ENCODE measurements at regions not wholly inside any gene's neighbourhood (a gene's known extent, or its start where the extent isn't known, plus 50 kb on each side); places are given as distances from the start of the nearest gene placed in this dataset.

DNA sequence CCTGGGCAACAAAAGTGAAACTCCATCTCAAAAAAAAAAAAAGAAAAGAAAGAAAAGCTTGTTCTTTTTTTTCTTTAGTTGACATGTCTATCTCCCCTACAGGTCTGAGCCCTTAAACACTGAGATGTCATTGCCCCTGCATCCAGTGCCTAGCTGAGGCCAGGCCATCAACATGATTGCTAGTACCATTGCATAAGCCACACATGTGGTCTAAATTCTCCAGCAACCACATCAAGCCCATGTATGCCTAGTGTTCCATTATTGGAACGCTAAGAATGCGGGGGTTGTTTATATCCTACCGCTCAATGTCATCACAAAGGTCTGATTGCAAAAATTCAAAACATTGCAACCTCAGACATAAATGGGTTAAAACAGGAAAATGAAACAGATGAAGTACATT, 62.7 kb downstream of the NPTX2 start:
- no peak for DNase-seq (ENCODE audit: low read depth)
- H3K4me3 ChIP-seq (ENCODE audit: low read depth, low read length): no peak overlapping the region
- TF ChIP-seq POLR2A (IDR thresholded peaks at IDR 0.05; ENCODE audit: extremely low read depth, insufficient read length): no peak
- TF ChIP-seq MYC (IDR thresholded peaks at IDR 0.05; ENCODE audit: low read depth, low read length): no peak

DNA sequence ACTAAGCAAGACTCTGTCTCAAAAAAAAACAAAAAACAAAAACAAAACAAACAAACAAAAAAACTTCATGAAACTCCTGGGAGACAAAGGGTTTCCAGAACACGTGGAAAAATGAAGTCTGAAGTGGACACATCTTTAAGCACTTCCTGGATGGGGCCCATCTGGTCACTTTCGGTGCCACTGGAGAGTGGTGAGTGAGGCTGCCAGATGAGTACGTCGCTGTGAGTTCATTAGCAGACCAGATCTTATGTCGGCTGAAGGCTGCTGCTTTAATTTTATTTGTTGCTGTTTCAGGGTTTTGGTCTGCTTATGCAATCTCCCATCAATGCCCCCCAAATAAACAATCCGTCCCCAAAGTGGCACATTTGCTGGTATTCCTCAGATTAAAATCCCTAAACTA, 64.4 kb downstream of the NPTX2 start:
- no peak for DNase-seq (ENCODE audit: low read depth)
- H3K4me3 ChIP-seq (ENCODE audit: low read depth, low read length): no peak overlapping the region
- TF ChIP-seq, protein P1, sequence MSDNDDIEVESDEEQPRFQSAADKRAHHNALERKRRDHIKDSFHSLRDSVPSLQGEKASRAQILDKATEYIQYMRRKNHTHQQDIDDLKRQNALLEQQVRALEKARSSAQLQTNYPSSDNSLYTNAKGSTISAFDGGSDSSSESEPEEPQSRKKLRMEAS (IDR thresholded peaks at IDR 0.05; ENCODE audit: low read depth, low read length): no peak
- TF ChIP-seq POLR2A (IDR thresholded peaks at IDR 0.05; ENCODE audit: extremely low read depth, insufficient read length): no peak
- TF ChIP-seq, protein P2, sequence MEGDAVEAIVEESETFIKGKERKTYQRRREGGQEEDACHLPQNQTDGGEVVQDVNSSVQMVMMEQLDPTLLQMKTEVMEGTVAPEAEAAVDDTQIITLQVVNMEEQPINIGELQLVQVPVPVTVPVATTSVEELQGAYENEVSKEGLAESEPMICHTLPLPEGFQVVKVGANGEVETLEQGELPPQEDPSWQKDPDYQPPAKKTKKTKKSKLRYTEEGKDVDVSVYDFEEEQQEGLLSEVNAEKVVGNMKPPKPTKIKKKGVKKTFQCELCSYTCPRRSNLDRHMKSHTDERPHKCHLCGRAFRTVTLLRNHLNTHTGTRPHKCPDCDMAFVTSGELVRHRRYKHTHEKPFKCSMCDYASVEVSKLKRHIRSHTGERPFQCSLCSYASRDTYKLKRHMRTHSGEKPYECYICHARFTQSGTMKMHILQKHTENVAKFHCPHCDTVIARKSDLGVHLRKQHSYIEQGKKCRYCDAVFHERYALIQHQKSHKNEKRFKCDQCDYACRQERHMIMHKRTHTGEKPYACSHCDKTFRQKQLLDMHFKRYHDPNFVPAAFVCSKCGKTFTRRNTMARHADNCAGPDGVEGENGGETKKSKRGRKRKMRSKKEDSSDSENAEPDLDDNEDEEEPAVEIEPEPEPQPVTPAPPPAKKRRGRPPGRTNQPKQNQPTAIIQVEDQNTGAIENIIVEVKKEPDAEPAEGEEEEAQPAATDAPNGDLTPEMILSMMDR (IDR thresholded peaks at IDR 0.05; ENCODE audit: low read depth, low read length): no peak
- no peak for TF ChIP-seq MYC (IDR thresholded peaks at IDR 0.05; ENCODE audit: low read depth, low read length)

DNA sequence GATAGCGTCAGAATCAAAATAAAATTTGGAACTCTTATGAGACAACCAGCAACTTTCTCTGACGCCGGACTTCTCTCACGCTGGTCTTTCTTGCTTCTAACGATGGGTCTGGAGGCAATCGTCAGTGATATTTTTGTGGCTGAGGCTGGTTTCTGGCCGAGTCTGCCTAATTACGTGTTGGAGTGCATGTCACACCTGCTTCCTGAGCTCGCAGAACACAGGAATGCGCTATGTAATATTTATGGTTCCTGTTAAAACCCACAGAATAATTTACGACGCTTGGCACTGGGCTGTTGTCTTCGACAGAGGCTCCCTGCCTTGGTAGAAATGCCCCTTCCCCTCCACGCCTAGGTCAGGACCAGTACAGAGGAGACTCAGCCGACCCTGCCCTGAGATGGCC, 64.9 kb downstream of the NPTX2 start:
- DNase-seq (ENCODE audit: low read depth): no peak
- H3K4me3 ChIP-seq (ENCODE audit: low read depth, low read length): no peak overlapping the region
- TF ChIP-seq POLR2A (IDR thresholded peaks at IDR 0.05; ENCODE audit: extremely low read depth, insufficient read length) (no peak), MYC (IDR thresholded peaks at IDR 0.05; ENCODE audit: low read depth, low read length) (no peak)
- TF ChIP-seq, protein P2 (IDR thresholded peaks at IDR 0.05; ENCODE audit: low read depth, low read length): no peak
- TF ChIP-seq, protein P1 (IDR thresholded peaks at IDR 0.05; ENCODE audit: low read depth, low read length): no peak

DNA sequence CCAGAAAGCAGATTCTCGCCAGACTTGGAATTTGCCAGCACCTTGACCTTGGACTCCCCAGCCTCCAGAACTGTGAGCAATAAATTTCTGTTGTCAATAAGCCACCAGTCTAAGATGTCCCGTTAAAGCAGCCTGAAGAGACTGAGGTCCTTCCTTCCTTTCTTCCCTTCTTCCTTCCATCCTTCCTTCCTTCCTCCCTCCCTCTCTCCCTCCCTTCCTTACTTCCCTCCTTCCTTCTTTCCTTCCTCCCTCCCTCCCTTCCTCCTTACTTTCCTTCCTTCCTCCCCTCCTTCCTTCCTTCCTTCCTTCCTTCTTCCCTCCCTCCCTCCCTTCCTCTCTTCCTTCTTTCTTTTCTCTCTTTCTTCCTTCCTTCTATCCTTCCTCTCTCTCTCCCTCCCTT, 66.4 kb downstream of the NPTX2 start:
- DNase-seq (ENCODE audit: low read depth): no peak
- H3K4me3 ChIP-seq (ENCODE audit: low read depth, low read length): no peak overlapping the region
- TF ChIP-seq, protein P2 (IDR thresholded peaks at IDR 0.05; ENCODE audit: low read depth, low read length): no peak
- TF ChIP-seq, protein P1 (IDR thresholded peaks at IDR 0.05; ENCODE audit: low read depth, low read length): no peak
- TF ChIP-seq POLR2A (IDR thresholded peaks at IDR 0.05; ENCODE audit: extremely low read depth, insufficient read length): no peak
- TF ChIP-seq MYC (IDR thresholded peaks at IDR 0.05; ENCODE audit: low read depth, low read length): no peak

DNA sequence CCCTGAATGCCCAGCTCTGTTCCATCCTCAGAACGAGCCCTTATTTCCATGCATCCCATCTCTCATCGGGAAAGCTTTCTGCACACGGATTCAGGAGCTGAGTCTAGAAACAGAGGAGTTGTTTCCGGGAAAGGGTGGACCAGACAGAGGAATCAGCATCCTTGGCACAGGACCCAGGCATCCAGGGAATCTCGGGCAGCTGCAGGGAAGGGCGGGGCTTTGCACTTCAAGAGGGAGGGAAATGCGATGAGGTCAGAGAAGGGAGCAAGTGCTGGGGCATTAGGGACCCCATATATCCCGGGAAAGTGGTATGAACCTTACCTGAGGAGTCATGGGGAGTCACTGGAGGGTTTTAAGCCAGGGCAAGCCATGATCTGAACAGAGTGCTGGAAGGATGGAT, 68.5 kb downstream of the NPTX2 start:
- TF ChIP-seq MYC (IDR thresholded peaks at IDR 0.05; ENCODE audit: low read depth, low read length) (no peak), POLR2A (IDR thresholded peaks at IDR 0.05; ENCODE audit: extremely low read depth, insufficient read length) (no peak)
- TF ChIP-seq, protein P2 (IDR thresholded peaks at IDR 0.05; ENCODE audit: low read depth, low read length): no peak
- TF ChIP-seq, protein P1 (IDR thresholded peaks at IDR 0.05; ENCODE audit: low read depth, low read length): no peak
- no peak for DNase-seq (ENCODE audit: low read depth)

DNA sequence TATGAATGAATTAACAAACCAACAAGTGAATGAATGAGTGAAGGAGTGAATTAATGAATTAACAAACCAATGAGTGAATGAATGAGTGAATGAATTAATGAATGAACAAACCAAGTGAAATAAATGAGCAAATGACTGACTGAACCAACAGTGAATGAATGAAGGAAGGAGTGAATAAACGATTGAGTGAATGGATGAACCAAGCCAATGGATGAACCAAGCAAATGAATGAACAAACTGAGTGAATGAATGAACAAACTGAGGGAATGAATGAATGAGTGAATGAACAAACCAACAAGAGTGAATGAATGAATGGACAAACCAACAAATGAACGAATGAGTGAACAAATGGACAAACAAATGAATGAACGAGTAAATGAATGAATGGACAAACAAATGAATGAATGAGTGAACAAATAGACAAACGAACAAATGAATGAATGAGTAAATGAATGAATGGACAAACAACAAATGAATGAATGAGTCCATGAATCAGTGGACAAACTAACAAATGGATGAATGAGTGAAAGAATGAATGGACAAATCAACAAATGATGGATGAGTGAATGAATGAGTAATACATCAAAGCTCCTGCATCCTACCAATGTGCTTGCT, 69.5 kb downstream of the NPTX2 start:
- TF ChIP-seq, protein P2 (IDR thresholded peaks at IDR 0.05; ENCODE audit: low read depth, low read length): no peak

More for the DNA sequence above, 68.5 kb downstream of the NPTX2 start:
- no peak overlapping the region for H3K4me3 ChIP-seq (ENCODE audit: low read depth, low read length)

More for the DNA sequence above, 69.5 kb downstream of the NPTX2 start:
- no peak for DNase-seq (ENCODE audit: low read depth)
- no peak overlapping the region for H3K4me3 ChIP-seq (ENCODE audit: low read depth, low read length)

All from NB4 (cell line).